HG03103 (cell line): ENCODE measurements at regions not wholly inside any gene's neighbourhood (a gene's known extent, or its start where the extent isn't known, plus 50 kb on each side); places are given as distances from the start of the nearest gene placed in this dataset.

ENCODE experiments used
- ATAC-seq: cut with Tn5 transposase; IDR thresholded peaks from one replicate; pipeline ENCODE4 v1.9.1; 2021; ENCODE audit warnings: low read depth; ENCODE audit not compliant: unreplicated experiment

DNA sequence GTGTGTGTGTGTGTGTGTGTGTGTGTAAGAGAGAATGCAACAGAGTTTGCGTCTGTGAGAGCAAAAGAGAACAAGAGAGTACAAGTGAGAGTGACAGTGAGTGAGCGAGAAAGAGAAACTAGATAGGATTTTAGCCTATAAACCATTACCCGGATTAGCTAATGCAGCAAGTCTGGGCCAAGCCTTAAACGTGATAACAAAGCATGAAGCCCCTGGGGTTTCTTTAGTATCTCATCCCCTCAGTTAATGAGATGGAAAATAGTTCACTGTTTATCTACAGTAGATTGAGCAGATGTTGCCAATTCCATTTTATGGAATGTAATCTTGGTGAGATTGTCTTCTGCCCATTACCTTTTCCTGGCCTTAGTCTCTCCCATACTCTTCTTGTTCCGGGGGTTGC, 114.5 kb downstream of the MAT2B start:
- no peak for ATAC-seq

DNA sequence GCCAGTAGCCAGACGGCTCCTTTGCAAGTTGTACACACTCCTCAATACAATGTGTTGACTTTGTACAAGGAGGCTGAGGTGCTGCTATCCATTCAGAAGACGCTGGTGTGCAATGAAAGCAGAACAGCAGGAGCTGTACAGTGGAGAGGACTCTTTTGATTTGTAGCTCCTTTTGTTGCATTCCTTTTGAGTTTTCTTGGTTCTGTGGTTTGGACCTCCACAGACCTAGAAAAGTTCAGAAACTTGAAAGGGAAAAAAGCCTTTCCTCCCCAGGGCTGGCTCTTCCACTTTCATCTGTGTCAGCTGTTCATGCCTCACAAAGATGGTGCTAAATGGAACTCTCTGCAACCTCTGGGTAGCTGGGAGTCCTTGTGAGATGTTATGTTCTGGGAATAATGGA, 117.4 kb downstream of the MAT2B start:
- no peak for ATAC-seq

DNA sequence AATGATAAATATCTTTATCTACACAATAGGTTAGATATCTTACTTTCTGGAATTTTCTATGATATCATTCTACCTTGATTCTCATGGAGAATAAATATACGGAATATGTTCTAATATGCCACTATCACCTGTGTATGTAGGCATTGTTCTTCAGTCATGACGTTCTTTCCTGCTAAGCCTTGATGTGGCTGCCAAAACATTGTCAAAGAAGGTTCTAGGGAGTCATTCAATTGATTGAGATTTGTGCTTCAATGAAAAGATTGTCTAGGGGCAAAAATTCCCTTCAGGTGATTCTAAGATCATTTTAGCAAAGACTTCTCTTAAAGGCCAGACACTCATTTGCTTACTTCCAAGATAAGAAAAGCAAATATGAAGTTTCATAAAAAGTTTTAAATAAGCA, 118.1 kb downstream of the MAT2B start:
- ATAC-seq = no peak

DNA sequence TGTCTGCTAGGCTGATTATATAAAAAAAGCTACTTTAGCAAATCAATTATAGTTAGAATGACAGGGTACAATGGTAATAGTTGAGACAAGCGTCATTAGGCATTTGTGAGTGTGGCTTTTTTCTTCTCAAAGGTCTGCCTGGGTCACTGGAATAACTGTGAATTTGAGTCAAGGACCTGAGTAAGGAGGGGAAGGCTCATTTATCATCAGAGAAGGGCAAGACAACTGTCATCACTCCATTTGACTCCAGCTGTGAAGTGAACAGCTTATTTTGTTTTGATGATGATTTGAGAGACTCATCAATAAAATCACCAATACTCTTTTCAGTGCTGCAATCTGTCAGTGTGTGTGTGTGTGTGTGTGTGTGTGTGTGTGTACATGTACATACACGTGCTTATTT, 118.6 kb downstream of the MAT2B start:
- ATAC-seq = no peak

DNA sequence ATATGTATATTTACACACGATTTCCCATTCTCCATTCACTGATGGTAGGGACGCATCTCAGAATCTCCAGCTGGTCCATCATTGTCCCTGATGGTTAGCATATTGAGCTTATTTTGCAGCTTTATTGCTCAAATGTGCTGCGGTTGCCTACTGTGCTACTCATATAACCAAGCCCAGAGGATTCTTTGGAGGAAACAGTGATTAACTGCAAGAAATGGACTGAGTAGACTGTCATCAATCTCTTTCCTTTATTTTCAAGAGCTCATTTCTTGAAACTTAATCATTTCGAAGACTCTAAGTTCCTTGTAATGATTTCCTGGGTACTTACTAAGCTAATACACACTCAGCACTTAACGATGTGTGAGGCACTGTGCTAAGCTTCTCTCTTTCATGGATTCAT, 119.0 kb downstream of the MAT2B start:
- ATAC-seq = no peak

DNA sequence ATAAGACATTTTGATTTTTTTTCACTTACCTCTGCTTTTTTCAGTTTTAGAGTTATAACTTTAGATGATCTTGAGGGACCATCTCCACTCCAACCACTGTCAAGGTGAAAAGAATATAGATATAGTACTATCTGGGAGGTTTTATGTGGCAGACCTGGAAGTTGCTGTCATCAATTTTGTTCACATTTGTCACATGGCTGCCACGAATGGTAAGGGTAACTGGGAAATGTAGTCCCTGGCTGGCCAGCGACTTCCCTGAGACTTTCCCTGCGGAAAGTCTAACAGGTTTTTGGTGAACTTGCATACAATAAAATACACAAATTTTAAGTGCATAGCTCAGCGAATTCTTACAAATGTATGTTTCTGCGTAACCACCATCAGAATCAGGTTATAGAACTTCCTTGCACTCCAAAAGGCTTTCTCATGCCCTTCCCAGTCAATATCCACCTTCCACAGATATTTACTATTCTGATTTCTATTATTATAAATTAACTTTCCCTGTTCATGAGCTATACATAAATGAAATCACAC, 121.5 kb downstream of the MAT2B start:
- ATAC-seq = no peak

DNA sequence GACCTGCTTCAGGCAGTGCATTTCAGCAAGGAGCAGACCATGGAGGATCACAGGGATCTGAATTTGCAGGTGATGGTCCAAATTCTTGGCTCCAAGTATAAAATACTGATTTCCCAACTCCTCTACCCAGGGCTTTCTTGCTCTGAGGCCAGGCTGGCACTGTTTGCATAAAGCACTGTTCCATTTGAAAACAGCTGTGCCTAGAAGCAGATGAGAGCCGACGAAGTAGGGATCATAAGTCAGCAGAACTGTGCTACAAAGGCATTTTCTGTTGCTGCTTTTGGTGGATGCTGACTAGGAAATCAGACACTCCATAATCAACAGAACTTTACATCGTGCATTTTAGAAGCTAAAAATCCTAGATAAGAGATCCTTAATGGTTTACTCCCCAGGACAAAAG, 126.4 kb downstream of the MAT2B start:
- no peak for ATAC-seq

DNA sequence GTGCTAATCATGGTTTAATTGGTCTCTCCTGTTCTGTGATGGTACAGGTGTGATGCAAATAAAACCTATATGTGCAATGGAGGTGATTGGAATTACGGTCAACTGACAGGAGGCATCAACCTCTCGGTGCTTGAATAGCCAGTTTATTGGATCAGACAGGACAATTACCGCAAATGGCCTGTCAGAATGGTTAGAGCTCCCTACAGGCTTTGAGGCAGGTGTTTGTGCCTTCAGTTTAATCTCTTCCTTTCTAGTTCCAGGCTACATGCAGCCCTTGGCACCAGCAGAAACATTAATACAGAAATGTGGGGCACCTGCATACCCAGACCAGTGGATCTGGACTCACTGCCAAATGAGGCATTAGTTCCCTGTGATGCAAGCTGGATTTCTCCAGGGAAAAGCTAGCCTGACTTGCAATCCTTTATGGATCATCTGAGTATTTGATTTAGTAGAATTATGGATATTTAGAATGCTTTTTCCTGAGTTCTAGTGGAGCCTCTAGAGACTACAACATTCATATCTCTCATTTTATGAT, 128.6 kb downstream of the MAT2B start:
- ATAC-seq = no peak

DNA sequence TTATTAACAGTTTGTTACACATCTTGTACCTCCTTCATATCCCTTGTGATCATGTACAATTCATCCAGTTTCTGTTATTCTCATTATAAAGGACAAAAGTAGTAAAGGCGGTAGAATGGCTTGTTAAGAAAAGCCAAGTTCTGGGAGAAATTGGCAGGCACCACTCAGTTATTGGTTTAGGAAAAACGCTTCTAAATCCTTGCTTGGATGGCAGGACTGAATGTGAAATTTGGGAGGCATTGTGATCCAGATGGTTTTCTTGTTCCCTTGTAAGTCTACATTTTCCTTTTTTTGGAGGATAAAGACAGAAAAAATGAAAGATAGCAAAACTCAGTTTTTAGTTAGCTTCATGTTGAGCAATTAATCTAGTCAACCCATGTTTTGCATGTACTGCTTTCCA, 130.2 kb downstream of the MAT2B start:
- no peak for ATAC-seq

DNA sequence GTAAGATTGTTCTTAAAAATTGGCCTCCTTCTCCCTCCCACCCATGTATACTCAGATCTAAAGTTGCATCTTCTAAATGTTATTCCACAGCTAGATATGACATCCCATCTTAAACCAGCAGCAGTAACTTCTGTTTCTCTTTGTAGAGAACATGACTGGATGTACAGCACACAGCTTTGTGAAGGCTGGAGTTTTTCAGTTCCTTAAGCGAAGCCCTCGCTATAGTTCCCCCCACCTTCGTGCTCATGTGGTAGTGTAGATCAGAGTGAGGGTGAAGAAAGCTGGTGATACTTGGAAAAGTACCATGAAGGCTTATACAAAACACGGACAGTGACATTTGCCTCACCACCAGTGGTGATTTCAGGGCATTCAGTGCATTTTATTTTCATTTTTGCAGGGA, 137.5 kb downstream of the MAT2B start:
- ATAC-seq = no peak

DNA sequence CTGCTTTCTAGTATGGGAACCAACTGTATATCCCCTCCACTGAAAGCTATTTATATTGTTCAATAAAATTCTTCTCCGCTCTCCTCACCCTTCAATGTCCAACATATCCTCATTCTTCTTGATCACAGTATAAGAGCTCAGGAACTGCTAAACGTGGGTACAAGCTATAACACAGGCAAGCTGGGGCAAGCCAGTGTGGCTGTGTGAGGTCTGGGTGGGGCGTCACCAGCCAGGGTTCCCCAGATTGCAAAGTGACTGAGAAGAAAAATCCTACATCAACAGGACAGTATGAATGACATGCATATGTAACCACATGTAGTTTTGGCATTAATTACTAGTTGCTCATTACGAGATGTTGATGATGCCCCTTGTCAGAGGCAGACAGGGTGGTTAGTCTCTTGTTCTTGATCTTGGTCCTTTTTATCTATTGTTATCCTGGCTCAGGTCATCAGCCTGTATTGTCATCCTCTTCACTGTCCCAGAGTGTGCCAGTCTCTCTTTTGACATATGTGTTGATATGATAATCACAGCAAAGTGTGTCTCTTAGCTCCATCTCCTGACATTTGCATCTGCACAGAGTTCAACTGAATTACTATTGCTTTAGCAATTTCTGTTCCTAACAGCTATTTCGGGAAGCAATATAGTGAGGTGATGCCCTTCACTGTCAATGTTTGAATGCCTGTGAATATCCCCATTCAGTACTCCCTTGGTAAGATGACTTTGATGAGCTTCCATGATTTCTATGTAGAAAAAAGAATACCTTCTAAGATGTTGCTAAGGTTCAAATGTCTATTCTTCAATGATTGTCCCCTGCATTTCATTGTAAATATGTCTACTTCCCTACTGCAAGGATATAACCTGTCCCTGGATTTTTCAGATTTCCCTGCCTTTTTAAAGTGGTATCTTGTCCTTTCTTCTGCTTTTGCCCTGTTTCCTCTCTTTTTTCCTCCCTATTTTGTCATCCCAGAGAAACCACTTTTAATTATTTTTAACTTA, 140.3 kb downstream of the MAT2B start:
- ATAC-seq = no peak

DNA sequence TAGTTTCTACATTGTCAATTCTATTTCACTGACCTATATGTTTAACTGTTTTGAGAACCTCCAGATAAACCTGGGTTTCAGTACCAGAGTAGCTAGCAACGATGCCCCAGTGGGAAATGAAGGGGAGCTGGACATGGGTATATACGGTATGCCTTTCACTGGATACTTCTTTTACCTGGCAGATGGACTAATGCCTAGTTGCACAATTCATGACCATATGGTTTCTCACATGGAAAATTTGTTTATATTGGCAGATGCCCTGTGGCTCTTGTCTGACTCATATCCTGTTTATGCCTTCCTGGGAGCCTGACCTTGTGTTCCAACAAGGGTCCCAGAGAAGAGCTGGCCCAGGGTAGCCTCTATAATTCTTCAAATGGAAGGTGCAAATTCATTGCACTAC, 144.1 kb downstream of the MAT2B start:
- no peak for ATAC-seq

DNA sequence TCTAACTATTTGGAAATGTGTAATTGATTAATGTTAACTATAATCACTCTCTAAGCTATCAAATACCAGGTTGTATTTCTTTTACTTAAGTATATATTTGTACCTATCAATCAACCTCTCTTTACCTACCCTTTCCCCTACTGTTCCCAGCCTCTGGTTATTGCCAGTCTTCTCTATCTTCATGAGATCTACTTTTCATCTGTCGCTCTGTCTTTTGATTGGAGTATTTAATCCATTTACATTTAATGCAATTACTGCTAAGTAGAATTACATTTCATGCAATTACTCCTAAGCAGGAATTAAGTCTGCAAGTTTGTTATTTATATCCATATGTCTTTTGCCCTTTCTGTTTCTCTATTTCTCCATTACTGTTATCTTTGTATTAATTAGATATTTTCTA, 148.1 kb downstream of the MAT2B start:
- no peak for ATAC-seq

DNA sequence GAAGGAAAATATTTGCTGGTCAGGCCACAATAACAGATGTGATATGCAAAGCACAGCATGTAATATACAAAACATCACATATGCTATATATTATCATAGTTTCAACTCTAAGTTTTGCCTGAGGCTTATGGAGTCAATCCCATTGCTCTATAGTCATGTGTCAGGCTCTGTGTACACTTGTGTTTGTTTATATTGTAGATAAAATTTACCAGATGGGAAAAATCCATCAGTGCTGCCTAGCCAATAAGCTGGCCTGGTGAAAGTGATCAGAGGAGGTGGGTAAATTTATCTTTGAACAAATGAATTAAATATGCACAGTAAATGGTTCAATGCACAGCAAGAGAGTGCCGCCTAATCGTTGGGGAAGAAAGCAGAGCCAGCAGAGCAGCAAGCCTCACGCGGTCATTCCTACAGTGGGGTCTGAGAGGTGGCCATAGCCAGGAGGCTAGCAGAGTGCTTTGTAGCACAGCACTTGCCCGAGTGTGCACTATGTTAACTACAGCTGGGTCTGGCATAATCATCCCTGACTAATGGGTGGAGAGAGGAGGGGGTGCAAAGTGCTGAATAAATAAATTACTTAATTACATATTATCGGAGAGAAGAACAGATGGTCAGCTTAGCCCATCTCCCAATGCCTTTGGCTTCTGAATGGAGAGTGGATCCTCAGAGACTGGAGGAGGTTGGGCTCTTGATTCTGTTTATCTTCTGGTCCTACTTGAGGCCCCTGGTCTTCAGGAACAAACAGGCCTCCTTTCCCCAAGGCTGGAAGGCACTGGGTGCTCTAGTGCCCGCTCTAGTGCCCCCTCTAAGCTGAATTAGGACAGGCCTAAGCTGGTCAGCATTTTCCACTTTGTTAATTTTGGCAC, 153.5 kb downstream of the MAT2B start:
- ATAC-seq = no peak

DNA sequence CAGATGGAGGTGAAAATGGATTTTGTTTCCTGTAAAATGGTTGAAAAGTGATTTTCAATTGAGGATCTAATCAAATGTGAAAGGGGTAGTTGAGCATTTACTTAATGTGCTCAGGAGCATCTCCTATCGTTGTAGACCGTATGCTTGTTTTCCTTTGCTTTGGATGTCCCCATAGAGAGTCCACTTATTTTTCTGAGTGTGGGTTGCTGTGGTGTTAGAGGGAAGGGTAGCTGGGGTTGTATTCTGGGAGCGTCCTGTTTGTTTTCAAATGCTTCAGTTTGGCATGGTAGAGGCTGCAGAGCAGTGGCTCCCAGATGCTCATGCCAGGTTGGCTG, 154.1 kb downstream of the MAT2B start:
- no peak for ATAC-seq

DNA sequence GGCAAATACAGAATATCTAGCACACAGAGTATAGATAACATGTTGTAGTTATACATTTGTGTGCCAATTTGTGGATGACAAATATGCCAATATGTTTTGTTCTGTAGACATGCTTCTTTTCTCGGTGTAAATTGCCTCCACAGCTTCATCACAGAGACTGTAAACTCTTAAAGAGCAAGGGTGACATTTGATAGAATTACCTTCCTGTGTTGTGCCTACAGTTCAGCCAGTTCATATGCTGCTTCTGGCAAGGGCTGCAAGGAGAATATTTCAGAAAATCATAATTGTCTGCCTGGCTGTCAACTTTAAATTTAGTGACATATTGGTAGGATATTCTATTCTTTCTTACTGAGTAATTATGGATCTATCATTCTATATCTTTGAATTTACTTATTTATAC, 155.1 kb downstream of the MAT2B start:
- no peak for ATAC-seq

DNA sequence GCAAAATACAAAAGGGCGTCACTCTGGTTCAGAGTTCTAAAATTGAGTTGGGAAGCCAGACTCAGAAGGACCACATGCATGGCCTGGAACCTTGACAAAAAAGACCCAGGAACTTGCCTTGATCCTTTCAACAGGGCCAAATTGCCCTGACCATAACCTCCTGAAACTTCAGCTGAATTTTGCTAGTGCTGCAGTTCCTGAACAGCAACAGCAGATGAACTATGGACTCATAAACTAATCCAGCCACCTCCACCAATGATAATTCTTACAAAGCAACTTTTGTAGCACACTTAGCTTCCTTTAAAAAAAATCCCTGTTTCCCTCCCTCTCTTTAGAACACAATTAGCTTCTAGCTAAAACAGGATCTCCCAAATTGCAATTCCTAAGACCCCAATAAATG, 155.9 kb downstream of the MAT2B start:
- no peak for ATAC-seq

DNA sequence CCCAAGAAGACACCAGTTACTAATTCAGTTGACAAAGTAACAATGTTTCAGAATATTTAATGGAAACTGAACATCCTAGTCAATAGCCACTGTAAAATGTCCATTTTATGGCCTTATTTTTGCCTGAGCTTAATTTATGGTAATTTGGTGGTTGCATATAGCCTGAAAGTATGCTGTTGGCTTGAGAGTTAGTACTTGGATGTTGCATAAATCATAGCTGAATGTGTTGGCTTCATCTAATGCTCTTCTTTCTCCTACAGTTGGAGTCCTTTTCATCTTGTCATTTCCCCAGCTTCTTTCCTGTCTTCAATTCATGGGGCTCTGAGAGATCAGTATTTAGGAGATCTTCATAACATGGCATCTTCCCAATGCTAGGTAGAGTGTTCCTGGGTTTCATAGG, 164.6 kb downstream of the MAT2B start:
- ATAC-seq = no peak

DNA sequence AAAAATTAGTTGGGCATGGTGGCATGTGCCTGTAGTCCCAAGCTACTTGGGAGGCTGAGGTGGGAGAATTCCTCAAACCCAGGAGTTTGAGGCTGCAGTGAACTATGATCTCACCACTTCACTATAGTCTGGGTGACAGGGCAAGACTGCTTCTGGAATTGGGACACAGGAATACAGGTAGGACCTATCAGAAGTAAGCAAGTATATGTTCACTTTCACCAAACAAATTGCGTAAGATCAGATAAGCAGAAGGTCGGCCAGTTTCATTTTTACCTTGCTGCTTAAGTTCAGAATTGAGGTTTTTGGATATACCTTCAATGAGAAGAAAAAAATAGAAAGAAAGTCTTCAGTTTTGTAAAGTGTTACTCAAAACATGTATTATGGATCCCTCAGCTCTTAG, 171.7 kb downstream of the MAT2B start:
- ATAC-seq = no peak

DNA sequence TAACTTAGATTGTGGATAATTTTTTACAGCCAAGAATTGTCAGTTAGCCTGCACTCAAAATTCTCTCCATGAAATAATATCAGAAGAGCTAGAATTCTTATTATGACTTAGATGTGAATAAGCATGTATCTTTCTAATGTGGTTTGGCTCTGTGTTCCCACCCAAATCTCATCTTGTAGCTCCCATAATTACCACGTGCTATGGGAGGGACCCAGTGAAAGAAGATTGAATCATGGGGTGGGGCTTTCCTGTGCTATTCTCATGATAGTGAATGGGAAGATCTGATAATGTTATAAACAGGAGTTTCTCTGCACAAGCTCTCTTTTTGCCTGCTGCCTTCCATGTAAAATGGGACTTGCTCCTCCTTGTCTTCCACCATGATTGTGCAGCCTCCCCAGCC, 176.8 kb downstream of the MAT2B start:
- ATAC-seq = no peak

DNA sequence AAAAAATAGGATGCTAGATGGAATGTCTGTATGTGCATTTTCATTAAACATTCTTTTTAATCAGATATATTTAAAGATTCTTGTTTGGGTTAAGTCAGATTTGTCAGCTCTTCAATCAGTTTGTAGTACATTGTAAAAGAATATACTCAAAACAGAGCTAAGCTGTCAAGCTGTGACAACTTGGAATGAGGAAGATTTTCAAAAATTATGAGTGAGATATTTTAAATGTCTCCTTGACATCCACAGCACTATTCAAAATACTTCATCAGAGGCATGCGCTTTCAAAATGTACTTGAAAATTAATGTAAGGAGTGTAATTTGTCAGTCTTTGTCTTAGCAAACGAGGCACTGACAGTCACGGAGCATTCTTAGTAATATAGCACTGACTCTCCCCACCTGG, 182.0 kb downstream of the MAT2B start:
- ATAC-seq = no peak
